MM.1S (cell line): ENCODE measurements at regions not wholly inside any gene's neighbourhood (a gene's known extent, or its start where the extent isn't known, plus 50 kb on each side); places are given as distances from the start of the nearest gene placed in this dataset.

Source experiments
- CTCF ChIP-seq: fragments of 300-600 bp; sonication (generic); IDR thresholded peaks from 2 replicates; pipeline ENCODE4 v1.5.1; 2016; ENCODE audit warnings: antibody characterized with exemption, low read length, mixed read lengths
- EZH2 ChIP-seq: fragments of 300-600 bp; sonication (generic); optimal IDR thresholded peaks from 2 replicates; pipeline ENCODE3; 2017; ENCODE audit warnings: low read depth, mild to moderate bottlenecking, antibody characterized with exemption, low read length, mixed read lengths
- EZH2phosphoT487 ChIP-seq: fragments of 300-600 bp; sonication (generic); IDR thresholded peaks from 2 replicates; pipeline ENCODE4 v1.6.1; 2018; ENCODE audit warnings: antibody characterized with exemption, low read length

GRCh38 chr4:167918077-167918476, 174.3 kb upstream of the ANXA10 start:
- TF ChIP-seq CTCF (no peak), EZH2 (no peak), EZH2phosphoT487 (no peak)
